IMR-90 (cell line): ENCODE measurements at regions not wholly inside any gene's neighbourhood (a gene's known extent, or its start where the extent isn't known, plus 50 kb on each side); places are given as distances from the start of the nearest gene placed in this dataset.

Source experiments
- ATAC-seq: fragments of 200-7000 bp; cut with Tn5 transposase; 2 replicates; pipeline ENCODE4 v1.9.1; 2020; ENCODE audit warnings: low read depth, mild to moderate bottlenecking, moderate library complexity
- BruUV-seq: library from RNA; stranded (reverse); fragments of 400-500 nt; replicated peaks from 2 replicates; lab custom pipeline; 2021; lab: Mats Ljungman, UMichigan
- CTCF ChIA-PET: fragments of 300-600 bp; formaldehyde crosslinking; extraction: SDS; loops from one replicate; lab custom pipeline; 2021; ENCODE audit warnings: antibody characterized with exemption; lab: Yijun Ruan, JAX
- POLR2A ChIA-PET: fragments of 300-600 bp; sonication (Branson Sonifier 250); formaldehyde crosslinking; loops from one replicate; lab custom pipeline; 2022; ENCODE audit warnings: antibody characterized with exemption; ENCODE audit not compliant: unreplicated experiment; lab: Charles Lee
- DNase-seq: peaks from one replicate; pipeline ENCODE4 v3.0.0; 2013
- H2AFZ ChIP-seq: replicated peaks from 2 replicates; pipeline ENCODE3; 2013; ENCODE audit warnings: low read length, mild to moderate bottlenecking; ENCODE audit not compliant: poor library complexity
- H2AK5ac ChIP-seq: 2 replicates; pipeline ENCODE4 v1.6.1; 2013; ENCODE audit warnings: low read depth, low read length, inconsistent platforms
- H2AK9ac ChIP-seq: replicated peaks from 2 replicates; pipeline ENCODE3; 2013; ENCODE audit warnings: mild to moderate bottlenecking, low read depth, low read length, moderate library complexity; ENCODE audit not compliant: poor library complexity
- H2BK120ac ChIP-seq: 2 replicates; pipeline ENCODE4 v1.6.1; 2013; ENCODE audit warnings: low read depth, low read length, inconsistent platforms
- H2BK15ac ChIP-seq: 3 replicates; pipeline ENCODE4 v1.6.1; 2013; ENCODE audit warnings: low read depth, low read length, inconsistent platforms
- H2BK20ac ChIP-seq: 2 replicates; pipeline ENCODE4 v1.6.1; 2013; ENCODE audit warnings: low read depth, mild to moderate bottlenecking, inconsistent platforms, low read length, moderate library complexity
- H2BK5ac ChIP-seq: 2 replicates; pipeline ENCODE4 v1.6.1; 2013; ENCODE audit warnings: mild to moderate bottlenecking, low read depth, low read length, inconsistent platforms; ENCODE audit not compliant: poor library complexity, severe bottlenecking
- H3K14ac ChIP-seq: replicated peaks from 2 replicates; pipeline ENCODE4 v1.6.1; 2013; ENCODE audit warnings: low read depth, low read length, inconsistent platforms
- H3K18ac ChIP-seq: 2 replicates; pipeline ENCODE4 v1.6.1; 2013; ENCODE audit warnings: low read depth, low read length, control low read depth
- H3K23ac ChIP-seq: 2 replicates; pipeline ENCODE4 v1.6.1; 2013; ENCODE audit warnings: low read depth, low read length, inconsistent platforms
- H3K27ac ChIP-seq: 2 replicates; pipeline ENCODE4 v1.5.1; 2013; ENCODE audit warnings: mild to moderate bottlenecking, control low read depth, low read length; ENCODE audit not compliant: insufficient read depth
- H3K27me3 ChIP-seq: 2 replicates; pipeline ENCODE4 v1.6.1; 2013; ENCODE audit warnings: low read length; ENCODE audit not compliant: control insufficient read depth, insufficient read depth
- H3K36me3 ChIP-seq: 2 replicates; pipeline ENCODE4 v1.6.1; 2013; ENCODE audit warnings: low read length, mixed read lengths; ENCODE audit not compliant: control insufficient read depth, insufficient read depth
- H3K4ac ChIP-seq: 2 replicates; pipeline ENCODE4 v1.6.1; 2013; ENCODE audit warnings: low read depth, low read length, inconsistent platforms
- H3K4me1 ChIP-seq: 2 replicates; pipeline ENCODE4 v1.6.1; 2013; ENCODE audit warnings: low read length, mixed read lengths; ENCODE audit not compliant: control insufficient read depth, insufficient read depth
- H3K4me2 ChIP-seq: 2 replicates; pipeline ENCODE4 v1.6.1; 2013; ENCODE audit warnings: low read depth, mild to moderate bottlenecking, control low read depth, low read length, moderate library complexity
- H3K4me3 ChIP-seq: 2 replicates; pipeline ENCODE4 v1.5.1; 2013; ENCODE audit warnings: low read depth, mild to moderate bottlenecking, control low read depth, low read length, moderate library complexity; ENCODE audit not compliant: insufficient read depth
- H3K56ac ChIP-seq: 2 replicates; pipeline ENCODE4 v1.6.1; 2013; ENCODE audit warnings: low read length, inconsistent platforms; ENCODE audit not compliant: insufficient read depth; ENCODE audit errors: extremely low read depth
- H3K79me1 ChIP-seq, 2 experiments: 2 replicates each; pipeline ENCODE4 v1.6.1; 2013; ENCODE audit warnings: low read length in 2 of 2, inconsistent platforms in 1 of 2, low read depth in 1 of 2
- H3K9ac ChIP-seq: 2 replicates; pipeline ENCODE4 v1.6.1; 2013; ENCODE audit warnings: low read depth, low read length, control low read depth
- H3K9me1 ChIP-seq: 2 replicates; pipeline ENCODE4 v1.6.1; 2013; ENCODE audit warnings: low read length, inconsistent platforms; ENCODE audit not compliant: insufficient read depth
- H3K9me3 ChIP-seq: 2 replicates; pipeline ENCODE4 v1.6.1; 2013; ENCODE audit warnings: low read length; ENCODE audit not compliant: control insufficient read depth, insufficient read depth
- H4K20me1 ChIP-seq: 2 replicates; pipeline ENCODE4 v1.6.1; 2013; ENCODE audit warnings: low read length, inconsistent platforms; ENCODE audit not compliant: insufficient read depth
- H4K5ac ChIP-seq: 2 replicates; pipeline ENCODE4 v1.6.1; 2013; ENCODE audit warnings: mild to moderate bottlenecking, low read depth, low read length, control low read depth
- H4K8ac ChIP-seq, 2 experiments: 2 replicates each; pipeline ENCODE4 v1.6.1; 2013; ENCODE audit warnings: low read depth in 2 of 2, low read length in 2 of 2, control low read depth in 1 of 2, inconsistent platforms in 1 of 2
- H4K91ac ChIP-seq: 2 replicates; pipeline ENCODE4 v1.6.1; 2013; ENCODE audit warnings: low read depth, low read length, inconsistent platforms; ENCODE audit not compliant: insufficient read depth
- CHD1 ChIP-seq: IDR thresholded peaks from 2 replicates; pipeline ENCODE4 v1.6.1; 2012; ENCODE audit warnings: low read depth, low read length, improper control_type of control experiment
- MXI1 ChIP-seq: IDR thresholded peaks from 2 replicates; pipeline ENCODE4 v1.6.1; 2012; ENCODE audit warnings: low read depth, mild to moderate bottlenecking, low read length, moderate library complexity, borderline replicate concordance
- RFX5 ChIP-seq: IDR thresholded peaks from 2 replicates; pipeline ENCODE4 v1.8.0; 2012; ENCODE audit warnings: low read depth, mild to moderate bottlenecking, low read length, moderate library complexity
- SMC3 ChIP-seq: fragments of 150-350 bp; IDR thresholded peaks from 2 replicates; pipeline ENCODE4 v1.6.1; 2016; ENCODE audit warnings: low read depth, mild to moderate bottlenecking, antibody characterized with exemption, low read length, moderate library complexity
- WGBS, 2 experiments: methylation state at CpG; one replicate each; pipeline versions ENCODE4 v1.1.5 to v1.1.7; 2013; ENCODE audit warnings: missing lambda C conversion rate in 2 of 2; ENCODE audit not compliant: insufficient read length in 1 of 2; ENCODE audit errors: extremely low coverage in 2 of 2; 5-methylcytosine and 5-hydroxymethylcytosine counted together
- dilution Hi-C: fragments of 300-500 bp; cut with HindIII; formaldehyde crosslinking; loops from one replicate; pipeline ENCODE4 v1.14.3; 2018; ENCODE audit warnings: low sequenced_read_pairs; ENCODE audit not compliant: unreplicated experiment
- in situ Hi-C: fragments of 300-500 bp; cut with MboI; formaldehyde crosslinking; loops from 3 replicates; pipeline ENCODE4 v1.14.3; 2019; ENCODE audit warnings: low sequenced_read_pairs, inconsistent platforms, mixed read lengths
- intact Hi-C: fragments of 100-400 bp; cut with micrococcal nuclease; formaldehyde crosslinking; loops from 2 replicates; pipeline ENCODE4 v1.10.0; 2022
- TF ChIP-seq, protein P1 (sequence below): fragments of 150-350 bp; IDR thresholded peaks from 2 replicates; pipeline ENCODE4 v1.6.1; 2017; ENCODE audit warnings: mild to moderate bottlenecking, antibody characterized with exemption, low read length, low read depth

DNA sequence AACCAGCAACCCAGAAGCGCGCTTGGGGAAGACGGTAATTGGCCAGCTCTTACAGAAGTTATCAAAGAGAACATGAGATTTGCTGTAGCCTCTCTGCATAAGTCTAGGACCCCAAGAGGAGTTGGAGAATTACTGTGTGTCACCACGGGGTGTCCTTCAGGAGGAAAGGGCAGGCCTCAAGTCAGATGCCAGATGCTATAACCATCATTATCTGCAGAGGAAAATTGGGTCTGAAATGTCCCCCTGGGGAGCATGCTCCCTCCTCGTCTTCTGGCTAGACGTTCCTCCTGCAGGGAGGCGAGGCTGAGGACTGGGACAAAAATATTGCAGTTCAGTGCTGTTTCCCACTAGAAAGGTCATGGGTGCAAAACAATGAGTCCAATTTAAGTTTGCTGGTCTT is 380.5 kb upstream of the CFAP20DC start:
- H3K4me1 ChIP-seq = peaks cover 18% of the 10 kb centered on the region
- H4K8ac ChIP-seq = no peak overlapping the region
- no peaks in the 10 kb centered on the region for H3K79me1 ChIP-seq
- CTCF ChIA-PET = no interaction called here
- no peak overlapping the region for H3K14ac ChIP-seq
- H3K4me3 ChIP-seq = no peak overlapping the region
- no peaks in the 10 kb centered on the region for H4K20me1 ChIP-seq
- DNase-seq (no peak), ATAC-seq (no peak)
- no peak overlapping the region; the same call in 1 of the 2 replicates for H2BK20ac ChIP-seq
- H3K36me3 ChIP-seq = no peaks in the 10 kb centered on the region
- POLR2A ChIA-PET = no interaction called here
- no peak overlapping the region for H2AFZ ChIP-seq
- H3K9me1 ChIP-seq = peaks cover 18% of the 10 kb centered on the region
- TF ChIP-seq, protein P1, sequence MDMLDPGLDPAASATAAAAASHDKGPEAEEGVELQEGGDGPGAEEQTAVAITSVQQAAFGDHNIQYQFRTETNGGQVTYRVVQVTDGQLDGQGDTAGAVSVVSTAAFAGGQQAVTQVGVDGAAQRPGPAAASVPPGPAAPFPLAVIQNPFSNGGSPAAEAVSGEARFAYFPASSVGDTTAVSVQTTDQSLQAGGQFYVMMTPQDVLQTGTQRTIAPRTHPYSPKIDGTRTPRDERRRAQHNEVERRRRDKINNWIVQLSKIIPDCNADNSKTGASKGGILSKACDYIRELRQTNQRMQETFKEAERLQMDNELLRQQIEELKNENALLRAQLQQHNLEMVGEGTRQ = no peak
- TF ChIP-seq SMC3 = no peak
- no peak for TF ChIP-seq CHD1
- TF ChIP-seq MXI1 = no peak
- TF ChIP-seq RFX5 = no peak
- dilution Hi-C loops = no loop called here
- no peak overlapping the region; the same call in 1 of the 2 replicates for H3K4ac ChIP-seq
- H2AK5ac ChIP-seq = no peak overlapping the region; the same call in 1 of the 2 replicates
- intact Hi-C loops = no loop called here
- in situ Hi-C loops = no loop called here
- no CpG with 5 or more reads among the region's 7 CpGs for WGBS, 2 experiments
- H3K9me3 ChIP-seq = no peaks in the 10 kb centered on the region
- no peak overlapping the region for H4K5ac ChIP-seq
- H3K27ac ChIP-seq = no peak overlapping the region
- H3K4me2 ChIP-seq = no peak overlapping the region
- H3K18ac ChIP-seq = no peak overlapping the region
- no peak overlapping the region for H3K56ac ChIP-seq
- no peak overlapping the region for H3K23ac ChIP-seq
- no peak overlapping the region for H2BK15ac ChIP-seq
- H2BK120ac ChIP-seq = no peak overlapping the region
- H3K9ac ChIP-seq = no peak overlapping the region
- H2AK9ac ChIP-seq = no peak overlapping the region
- no peaks in the 10 kb centered on the region; the same call in 1 of the 2 replicates for H3K27me3 ChIP-seq
- H4K91ac ChIP-seq = no peak overlapping the region
- no TSS peak for BruUV-seq
- H2BK5ac ChIP-seq = no peak overlapping the region
